ENCODE measurements at regions not wholly inside any gene's neighbourhood (a gene's known extent, or its start where the extent isn't known, plus 50 kb on each side); places are given as distances from the start of the nearest gene placed in this dataset.
"Not testable (repeated sequence)": the region's sequence is repeated elsewhere in the genome, so short reads cannot be mapped to it uniquely, and the experiment has no call there.

DNA sequence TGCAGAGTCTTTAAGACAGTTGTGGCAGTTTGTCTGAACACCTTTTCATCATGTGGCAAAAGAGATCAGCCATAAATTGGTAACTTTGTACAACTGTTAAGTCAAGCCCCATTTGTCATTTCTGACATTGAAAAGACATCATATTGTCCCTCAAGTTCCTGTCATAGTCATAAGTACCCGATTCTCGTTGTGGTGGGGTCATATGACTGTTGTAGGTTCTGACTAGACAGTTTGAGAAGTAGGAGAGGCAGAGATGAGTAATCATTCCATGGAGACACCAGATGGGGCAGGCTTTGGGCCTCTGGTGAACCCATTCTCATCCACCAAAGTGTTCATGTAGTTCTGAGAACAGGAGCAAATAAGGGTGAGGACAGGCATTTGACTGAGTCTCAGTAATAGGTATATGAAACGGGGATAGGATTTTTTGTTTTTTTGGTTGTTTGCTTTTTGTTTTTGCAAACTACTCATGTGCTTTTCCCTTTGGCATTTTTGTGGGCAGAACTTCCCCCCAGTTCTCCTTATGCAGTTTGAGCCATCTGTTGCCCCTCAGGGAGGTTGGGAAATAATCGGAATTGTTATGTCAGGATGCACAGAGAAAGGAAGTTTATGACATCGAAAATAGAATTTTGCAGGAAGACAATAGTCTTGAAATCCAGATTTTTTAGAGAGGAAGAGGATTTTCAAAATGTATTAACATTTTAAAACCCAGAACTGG lies 86.9 kb upstream of the KCNE2 start:
- DNase-seq: no peak

DNA sequence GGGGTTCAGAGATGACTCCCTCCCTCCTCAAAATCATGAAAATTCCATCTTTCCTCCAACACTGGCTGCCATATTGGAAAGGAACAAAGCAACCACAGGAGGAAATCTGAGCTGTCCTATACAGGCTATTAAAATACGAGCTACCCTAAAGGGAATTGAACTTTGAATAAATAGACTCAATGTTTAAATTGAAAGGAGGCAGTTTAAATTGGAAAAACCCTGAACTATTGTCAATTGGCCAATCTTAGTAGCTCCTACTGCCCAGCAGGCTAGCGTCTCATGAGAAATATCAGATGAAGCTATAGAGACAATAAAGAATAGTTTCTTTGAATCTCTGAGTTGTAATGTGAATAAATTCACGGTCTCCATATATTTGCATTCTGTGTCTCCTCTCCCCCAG lies 85.4 kb upstream of the KCNE2 start:
- DNase-seq: no peak

DNA sequence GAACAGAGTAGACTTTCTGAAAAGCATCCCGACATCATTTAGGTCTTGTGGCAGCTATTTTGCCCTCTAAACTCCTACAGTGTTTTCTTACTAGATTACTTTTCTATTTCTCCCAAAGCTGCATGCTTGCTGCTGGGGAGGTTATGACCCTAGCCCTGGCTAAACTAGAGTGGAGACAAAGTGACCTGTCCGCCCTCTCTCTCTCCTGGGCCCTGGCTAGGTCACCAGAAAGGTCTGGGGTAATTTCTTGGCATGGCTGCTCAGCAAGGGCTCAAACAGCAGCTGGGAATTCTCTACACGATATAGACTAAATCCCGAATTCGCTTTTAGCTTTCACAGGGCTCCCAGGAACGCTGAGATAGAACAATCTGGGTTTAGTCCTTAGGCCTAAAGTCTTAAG lies 84.5 kb upstream of the KCNE2 start:
- DNase-seq: no peak

DNA sequence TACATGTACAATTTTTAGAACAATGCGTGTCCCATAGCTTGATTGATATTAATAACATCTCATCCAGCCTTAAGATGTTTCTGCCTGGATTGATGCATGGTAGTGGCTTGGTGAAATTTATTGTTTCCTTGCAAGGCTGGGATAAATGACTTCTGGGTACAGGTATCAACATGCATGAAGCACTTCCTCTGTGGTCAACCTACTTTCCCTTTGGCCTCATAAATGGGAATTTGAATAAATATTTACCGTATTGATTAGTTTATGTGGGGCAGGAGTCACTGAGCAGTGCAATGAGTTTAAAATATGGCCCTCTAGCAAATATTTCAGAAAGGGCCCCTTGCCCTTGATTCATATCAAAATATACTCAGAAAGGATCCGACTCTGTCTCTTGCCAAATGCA lies 83.9 kb upstream of the KCNE2 start:
- DNase-seq: no peak

DNA sequence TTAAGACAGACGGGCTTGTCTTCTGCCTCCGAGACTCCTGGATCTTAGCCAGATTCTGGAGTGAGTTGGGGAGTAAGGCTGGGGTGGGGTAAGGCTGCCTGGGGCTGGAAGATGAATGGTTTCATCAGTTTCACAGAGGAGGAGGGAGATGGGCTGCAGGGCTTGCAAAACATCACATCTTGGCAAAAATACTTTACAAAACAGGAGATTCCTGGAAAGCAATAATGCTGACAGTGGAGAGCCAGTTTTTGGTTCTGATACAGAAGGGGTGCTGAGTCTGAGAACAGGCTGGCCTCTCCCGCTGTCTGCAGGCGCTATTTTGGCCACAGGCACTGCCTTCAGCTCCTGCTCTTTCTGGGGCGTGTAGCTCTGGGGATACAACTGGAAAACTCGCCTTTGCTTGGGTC lies 83.4 kb upstream of the KCNE2 start:
- DNase-seq: no peak

DNA sequence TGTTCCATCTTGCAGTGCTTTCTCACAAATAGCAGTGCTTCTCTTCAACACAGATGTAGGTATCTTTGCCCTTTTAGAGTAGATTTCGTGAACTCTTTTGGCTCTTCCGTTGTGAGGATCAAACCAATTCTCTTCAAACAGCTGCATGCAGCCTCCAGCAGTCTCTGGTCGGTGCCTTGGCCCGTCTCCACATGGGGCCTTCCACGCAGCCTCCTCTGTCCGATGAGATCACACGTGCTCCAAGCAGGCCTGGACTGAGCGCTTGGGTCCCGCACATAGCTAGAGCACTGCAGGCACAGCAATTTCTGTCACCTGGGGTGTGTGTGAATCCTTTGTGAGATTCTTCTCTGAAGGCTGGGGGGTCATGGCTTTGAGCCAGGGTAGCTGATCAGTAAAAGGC lies 82.8 kb upstream of the KCNE2 start:
- no peak for DNase-seq

DNA sequence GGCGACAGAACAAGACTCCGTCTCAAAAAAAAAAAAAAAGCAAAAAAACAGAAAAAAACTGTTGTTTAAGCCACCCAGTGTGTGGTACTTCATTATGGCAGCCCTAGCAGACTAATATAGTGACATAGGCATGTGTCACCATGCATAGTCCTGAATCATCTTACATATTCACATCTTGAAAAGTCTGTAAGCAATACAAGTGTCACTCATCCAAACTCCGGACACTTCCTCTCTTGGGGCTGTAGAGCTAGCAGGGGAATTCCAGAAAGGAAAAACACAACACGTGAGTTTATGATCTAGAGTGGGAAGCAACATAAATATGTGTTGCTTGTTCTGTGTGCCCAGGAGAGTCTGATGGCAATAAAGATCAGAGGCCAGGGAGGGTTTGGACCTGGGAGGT lies 81.6 kb upstream of the KCNE2 start:
- no peak for DNase-seq

DNA sequence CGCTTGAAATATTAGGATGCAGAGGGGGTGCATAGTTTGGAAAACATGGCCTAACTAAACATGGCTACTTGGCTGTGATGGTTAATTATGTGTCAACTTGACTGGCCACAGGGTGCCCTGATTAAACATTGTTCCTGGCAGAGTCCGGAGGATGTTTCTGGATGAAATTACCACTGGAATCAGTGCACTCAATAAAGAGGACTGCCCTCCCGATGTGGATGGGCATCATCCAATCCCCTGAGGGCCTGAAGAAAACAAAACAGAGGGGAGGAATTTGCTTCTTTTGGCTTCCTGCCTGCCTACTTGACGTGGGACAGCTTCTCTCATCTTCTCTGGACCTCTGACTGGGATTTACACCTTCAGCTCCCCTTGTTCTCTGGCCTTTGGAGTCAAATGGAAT lies 79.1 kb upstream of the KCNE2 start:
- no peak for DNase-seq

DNA sequence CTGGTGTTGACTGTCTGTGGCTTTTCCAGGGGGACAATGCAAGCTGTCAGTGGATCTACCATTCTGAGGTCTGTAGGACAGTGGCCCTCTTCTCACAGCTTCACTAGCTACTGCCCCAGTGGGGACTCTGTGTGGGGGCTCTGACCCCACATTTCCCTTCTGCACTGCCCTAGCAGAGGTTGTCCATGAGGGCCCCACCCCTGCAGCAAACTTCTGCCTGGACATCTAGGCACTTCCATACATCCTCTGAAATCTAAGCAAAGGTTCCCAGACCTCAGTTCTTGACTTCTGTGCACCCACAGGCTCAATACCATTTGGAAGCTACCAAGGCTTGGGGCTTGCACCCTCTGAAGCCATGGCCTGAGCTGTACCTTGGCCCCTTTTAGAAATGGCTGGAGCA lies 75.8 kb upstream of the KCNE2 start:
- DNase-seq: not testable (repeated sequence)

DNA sequence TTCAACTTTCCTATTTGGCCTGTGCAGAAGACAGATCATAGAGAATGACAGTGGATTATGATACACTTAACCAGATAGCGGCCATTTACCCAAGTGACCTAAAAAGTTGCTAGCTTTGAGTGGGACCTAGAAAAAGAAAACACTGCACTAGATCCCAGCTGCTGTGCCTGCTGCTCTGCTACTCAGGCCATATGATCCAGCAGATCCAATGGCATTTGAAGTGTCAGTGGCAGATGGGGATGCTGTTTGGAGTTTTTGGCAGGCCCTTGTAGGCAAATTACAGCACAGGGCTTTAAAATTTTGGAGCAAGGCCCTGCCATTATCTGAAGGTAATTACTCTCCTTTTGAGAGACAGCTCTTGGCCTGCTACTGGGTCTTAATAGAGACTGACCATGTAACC lies 74.0 kb upstream of the KCNE2 start:
- peak; percentile 96 for DNase-seq

DNA sequence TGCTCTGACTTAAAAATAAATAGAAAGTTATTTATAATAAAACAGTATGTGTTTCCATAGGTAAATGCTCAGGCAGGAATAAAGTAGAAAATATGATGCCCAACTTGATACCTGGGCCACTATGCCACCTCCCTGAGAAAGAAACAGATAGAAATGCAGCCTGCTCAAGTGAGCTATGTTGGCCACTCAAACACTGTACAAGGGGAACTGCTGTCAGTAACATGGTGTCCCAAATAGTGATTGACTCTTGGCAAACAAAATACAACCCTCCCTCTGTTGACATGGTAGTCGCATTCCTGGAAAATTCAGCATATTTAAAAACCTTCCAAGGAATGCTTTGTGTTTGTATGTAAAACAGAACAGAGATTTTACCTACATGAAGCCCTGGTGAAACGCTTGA lies 66.9 kb upstream of the KCNE2 start:
- no peak for DNase-seq

DNA sequence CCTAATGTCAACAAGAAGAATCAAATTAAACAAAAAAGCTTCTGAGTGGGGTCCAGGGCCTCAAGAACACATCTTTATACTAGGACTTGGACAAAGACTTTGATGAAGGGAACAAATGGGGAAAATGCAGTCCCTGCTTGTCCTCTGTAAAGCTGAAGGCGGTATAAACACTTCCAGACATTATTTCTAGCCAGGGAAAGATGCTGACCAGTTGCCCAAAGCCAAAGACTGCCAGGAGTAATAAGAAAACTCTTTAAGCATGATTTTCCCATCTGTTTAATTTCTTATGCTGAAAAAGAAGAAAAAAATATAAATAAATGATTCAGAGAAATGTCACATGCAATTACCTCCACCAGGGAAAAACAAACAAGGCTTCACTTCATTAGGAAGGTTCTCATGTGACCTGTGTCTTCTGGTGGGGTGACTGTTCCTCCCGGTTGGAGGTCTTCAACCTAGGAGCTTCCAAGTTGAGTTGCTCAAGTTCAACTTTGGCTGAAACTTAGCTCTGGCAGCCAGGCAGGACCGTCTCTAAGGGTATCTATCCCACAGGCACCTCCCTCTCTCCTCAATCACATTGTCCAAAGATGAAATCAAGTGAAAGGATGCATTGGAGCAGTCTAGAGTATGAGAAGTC lies 65.2 kb upstream of the KCNE2 start:
- DNase-seq: no peak

DNA sequence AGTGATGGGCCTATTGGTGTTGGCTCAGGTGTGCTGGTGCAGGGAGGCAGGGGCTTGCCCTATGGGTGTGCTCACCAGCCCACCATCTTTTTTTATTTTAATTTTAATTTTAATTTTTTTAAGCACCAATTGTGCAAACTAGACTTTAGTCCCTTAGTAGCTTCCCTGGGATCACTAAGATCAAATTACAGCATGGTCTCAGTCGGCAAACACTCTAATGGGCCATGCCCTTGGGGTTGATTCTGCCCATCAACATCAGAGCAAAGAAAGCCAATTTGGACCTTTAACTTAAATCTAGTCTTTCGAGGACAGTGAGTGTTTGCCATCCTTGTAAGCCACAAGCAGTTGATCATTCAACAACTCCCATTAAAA lies 64.7 kb upstream of the KCNE2 start:
- no peak for DNase-seq

DNA sequence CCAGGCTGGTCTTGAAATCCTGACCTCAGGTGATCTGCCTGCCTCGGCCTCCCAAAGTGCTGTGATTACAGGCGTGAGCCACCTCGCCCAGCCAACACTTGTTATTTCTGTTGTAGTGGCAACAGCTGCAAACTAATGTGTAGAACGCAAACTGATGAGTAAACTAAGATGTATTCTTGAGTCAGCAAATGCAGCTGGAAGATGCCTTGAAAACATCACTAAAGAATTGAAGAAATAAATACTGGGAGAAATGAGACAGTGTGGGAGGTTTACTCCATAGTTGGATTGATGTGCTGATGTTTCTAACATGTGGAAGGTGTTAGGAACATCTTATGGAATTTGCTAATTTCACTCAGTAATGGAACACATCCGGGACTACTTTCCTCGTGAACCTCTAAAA lies 61.3 kb upstream of the KCNE2 start:
- DNase-seq: no peak

DNA sequence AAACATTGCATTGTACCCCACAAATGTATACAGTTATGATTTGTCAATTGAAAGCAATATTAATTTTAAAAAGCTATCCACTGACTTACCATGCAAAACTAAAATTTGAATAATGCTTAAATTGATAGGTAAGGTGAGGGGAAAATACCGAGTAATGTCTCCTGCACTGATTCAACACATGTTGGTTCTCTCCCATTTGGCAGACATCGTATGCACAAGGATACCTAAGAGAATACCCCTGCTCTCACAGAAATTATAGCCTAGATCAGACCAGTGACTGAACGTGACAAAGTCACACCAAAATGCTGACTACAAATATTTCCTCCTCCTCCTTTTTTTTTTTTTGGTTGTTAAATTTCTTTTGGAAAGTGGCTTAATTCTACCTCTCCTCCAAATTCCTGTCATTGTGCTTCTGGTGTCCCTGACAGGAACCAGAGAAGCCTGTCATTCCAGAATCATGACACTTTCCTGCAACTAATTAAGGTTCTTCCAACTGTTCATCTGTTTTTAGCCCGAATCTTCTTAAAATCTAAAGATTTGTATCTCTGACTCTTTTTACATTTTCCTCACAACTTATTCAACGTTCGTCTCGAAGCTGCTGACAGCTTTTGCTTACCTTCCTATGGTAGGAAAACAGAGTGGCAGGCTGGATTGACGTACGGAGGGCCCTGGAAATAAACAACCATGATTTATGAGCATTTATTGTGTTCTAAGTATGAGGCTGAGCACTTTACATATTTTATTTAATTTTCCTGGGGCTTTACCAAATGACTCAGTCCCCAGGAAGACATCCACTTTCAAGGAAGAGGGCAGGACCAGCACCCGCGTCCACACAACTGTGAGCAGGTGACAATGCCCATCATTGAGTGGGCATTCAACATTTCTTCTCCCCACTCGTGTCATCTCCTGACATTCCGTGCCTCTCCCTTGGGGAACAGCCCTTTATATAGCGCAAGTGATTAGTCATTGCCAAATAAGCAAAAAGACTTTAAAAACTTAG lies 57.9 kb upstream of the KCNE2 start:
- DNase-seq: no peak

DNA sequence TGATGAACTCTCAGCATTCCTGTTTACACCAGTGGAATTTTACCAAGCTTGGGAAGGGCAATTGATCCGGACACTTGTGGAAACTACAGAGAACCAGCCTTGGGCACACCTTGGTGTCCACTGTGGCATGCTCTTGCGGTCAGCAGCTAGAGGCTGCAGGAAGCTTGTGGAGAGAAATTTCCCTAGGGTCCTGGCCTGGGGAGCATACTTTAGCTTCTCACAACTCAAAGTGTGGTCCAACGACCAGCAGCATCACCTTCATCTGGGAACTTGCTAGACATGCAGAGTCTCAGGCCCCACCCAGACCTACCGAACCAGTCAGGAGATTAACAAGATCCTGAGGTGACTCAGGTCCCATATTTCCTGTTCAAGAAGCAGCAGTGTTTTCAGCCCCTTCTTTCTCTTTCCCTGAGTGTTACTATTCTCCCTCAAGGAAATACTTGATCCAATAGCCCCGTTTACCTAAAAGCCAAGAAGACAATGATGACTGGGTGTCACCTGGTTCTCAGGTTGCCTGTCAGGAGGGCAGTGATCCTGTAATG lies 55.7 kb upstream of the KCNE2 start:
- no peak for DNase-seq

DNA sequence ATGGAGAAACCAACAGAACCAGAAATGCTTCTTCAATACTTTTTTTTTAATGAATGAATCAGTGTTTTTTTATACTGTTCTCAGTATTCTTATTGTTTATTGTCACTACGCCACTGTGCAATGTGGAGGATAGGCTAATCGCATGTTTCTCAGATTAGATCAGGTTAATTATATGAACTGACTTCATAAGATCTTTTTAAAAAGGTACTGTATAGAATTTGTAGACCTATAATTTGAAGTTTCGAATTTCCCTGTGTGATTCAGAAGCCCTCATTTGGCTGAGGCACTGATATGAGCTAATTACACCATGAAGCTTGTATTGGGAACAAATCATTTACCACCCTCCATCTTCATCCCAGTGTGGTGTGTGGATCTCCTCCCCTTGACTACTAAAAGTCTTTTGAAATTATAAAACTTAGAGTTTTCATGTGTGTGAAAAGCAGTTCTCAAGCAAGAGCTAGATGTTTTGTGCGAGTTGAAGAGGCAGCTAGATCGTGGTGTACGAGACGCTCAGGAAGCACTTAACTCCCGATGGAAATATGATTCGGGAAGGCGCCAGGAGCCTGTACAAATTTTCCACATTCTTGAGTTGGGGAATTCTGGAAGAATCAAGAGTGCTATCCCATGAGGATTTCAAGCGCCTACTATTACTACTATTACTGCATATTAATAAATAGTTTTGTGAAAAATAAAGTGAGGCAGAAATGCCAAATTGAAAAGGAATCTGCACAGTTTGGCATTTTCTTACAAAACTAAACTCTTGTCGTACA lies 52.1 kb upstream of the KCNE2 start:
- DNase-seq: no peak

DNA sequence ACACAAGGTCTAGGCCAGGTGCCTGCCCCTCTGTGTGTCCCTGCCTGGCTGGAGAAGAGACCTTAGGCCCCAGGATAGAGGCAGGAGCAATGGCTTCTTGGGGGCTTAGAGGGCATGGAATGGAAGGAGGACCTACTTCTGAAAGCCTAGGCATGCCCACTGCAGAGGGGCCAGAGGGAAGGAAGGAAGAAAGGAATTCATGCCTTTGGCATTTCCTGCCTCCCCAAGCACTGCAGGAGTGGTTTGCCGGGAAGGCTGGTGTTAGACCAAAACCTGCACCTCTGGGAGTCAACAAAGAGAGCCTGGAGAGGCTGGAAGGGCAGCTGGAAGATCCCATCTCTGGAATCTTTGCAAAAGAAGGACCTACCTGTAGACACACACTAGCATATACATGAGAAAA lies 50.7 kb upstream of the KCNE2 start:
- DNase-seq: no peak

All from NCI-H524 treated with DMSO at 0.1 percent for 48 hours (cell line).